EL (cell line): ENCODE measurements at regions not wholly inside any gene's neighbourhood (a gene's known extent, or its start where the extent isn't known, plus 50 kb on each side); places are given as distances from the start of the nearest gene placed in this dataset.
"Not testable (repeated sequence)": the region's sequence is repeated elsewhere in the genome, so short reads cannot be mapped to it uniquely, and the experiment has no call there.

Source experiments
- DNase-seq: peaks from one replicate; pipeline ENCODE4 v3.0.0-alpha.2; 2016

- DNase-seq = no peak
These were observed 99.3 kb upstream of the SFSWAP start for GRCh38 chr12:131611416-131612091.

DNA sequence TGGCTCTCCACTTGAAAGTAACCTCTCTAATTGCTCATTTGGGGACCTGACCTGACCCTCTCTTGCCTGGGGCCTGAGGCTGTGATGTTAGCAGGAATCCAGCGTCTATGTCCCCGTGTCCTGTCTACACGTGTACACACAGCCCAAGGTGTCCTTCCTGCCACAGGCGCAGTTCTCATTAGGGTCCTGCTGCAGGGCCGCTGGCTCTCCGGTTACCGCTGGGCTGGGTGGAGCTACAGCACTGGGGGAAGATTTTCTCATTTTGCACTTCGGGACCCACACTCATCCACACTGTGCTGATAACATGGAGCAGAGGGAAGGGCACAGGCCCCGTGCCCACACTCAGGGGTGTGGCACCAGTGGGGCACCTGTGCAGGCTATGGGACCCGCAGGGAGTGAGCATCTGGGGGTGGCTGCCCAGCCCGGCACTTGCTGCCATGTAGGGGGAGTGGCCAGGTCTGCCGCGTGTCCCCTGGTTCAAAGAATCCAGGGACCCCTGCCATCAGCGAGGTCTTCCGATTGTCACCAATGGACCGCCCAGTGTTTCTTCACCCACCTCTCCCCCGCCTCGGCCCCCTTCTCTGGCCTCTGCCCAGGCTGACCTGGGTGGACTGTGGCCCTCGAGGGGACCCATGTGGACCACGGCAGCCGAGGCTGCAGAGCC lies 98.7 kb upstream of the SFSWAP start:
- DNase-seq = no peak

GRCh38 chr12:131613186-131613585 lies 97.7 kb upstream of the SFSWAP start:
- DNase-seq = no peak

DNA sequence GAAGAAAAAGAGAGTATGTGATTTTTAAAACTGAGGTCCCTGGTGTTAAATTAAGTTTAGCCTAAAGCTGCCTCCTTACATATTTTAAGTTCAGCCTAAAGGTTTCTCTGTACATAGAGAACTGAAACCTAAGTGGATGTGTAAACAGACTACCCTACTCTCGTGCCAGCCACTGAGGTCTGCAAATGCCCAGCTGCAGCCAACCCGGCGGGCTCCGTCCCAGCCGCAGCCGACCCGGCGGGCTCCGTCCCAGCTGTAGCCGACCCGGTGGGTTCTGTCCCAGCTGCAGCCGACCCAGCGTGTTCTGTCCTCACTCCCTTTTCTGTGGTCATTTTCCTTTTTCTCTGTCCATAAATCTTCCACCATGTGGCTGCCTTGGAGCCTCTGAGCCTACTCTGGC lies 97.2 kb upstream of the SFSWAP start:
- no peak for DNase-seq

GRCh38 chr12:131615326-131616042 lies 95.4 kb upstream of the SFSWAP start:
- DNase-seq = peak; percentile 53

DNA sequence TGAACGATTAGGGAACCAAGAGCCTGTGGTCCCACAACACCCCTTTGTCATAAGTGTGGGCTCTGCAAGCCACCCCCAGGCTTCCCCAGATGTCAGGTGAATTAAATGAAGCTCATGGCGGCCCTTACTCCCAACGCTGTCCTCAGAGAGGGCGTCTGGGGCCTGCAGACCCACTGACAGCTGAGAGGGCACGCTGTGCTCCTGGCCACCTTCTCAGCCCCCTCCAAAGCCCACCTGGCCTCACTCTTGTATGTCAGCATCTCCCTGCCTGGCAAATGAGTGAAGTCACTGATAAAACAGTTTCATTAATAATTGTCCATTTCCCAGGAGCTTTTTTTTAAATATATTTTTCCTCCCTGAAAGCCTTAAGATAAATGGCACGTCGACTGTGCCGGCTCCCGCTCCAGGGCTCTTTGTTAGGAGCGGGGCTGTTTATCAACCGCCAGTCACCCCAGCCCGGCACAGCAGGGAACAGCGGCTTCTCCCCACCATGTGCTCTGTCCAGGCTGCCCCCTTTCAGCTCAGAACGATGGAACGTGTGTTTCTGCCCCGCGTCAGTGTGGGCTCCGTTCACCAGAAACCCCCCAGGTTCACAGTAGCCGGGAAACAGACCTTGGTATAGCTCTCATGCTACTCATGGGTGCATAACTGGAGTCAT lies 94.7 kb upstream of the SFSWAP start:
- DNase-seq = no peak

DNA sequence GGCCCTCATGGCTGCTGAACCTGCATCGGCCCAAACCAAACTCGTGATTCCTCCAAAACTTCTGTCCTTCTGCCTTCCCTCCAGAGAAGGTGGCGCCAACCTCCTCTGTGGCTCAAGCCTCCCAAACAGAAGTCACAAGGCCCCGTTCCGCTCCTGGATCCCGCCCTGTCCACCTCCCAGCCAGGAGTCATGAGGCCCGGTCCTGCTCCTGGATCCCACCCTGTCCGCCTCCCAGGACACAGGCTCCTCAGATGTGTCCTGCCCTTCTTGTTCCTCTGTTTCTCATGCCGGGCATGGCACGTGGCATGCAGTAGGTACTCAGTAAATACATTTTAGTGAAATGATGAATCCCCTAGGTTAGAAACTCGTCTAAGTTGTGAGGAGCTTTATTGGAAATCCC lies 94.2 kb upstream of the SFSWAP start:
- DNase-seq = no peak

GRCh38 chr12:131617179-131617578 lies 93.7 kb upstream of the SFSWAP start:
- no peak for DNase-seq

- no peak for DNase-seq
These were observed 93.1 kb upstream of the SFSWAP start for GRCh38 chr12:131617596-131618302.

- peak; percentile 7 for DNase-seq
These were observed 92.6 kb upstream of the SFSWAP start for GRCh38 chr12:131618303-131618658.

DNA sequence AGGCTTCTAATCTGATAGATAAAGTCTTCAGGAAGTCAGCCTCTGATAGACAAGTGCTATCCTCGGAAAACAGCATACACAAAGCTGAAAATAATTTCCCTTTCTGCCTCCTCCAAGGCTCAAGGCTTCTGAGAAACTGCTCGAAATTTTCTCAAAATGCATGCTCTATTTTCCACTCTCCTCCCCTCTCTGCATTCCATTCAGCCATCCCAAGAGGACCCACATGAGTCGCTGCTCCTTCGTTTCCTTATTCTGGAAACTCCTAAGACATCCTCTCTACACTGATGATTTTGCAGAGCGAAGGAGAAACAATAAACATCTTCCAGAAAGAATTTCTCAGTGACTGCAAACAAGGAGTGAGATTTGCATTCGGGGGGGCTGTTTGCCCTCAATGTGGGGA lies 92.2 kb upstream of the SFSWAP start:
- no peak for DNase-seq

DNA sequence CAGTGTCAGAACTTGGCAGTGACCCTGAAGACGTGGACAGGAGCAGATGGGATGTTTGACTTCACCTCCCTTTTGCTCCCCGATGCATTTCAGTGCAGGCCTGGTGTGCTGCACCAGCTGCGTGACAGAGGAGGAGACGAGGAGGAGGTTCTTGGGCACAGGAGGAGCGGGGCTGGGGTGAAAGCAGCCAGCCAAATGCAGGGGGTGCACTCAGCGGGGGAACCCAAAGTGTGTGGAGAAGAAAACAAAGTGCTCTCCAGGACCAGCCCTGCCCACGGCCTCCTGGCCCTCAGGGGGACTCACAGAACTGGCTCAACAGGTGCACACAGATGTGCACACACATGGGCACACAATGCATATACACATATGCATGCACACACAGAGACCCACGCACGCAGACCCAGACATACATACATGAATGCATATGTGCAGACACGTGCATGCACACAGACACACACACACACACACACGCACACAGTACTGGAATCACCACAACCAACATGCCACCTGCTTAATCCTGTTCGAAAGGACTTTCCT lies 91.7 kb upstream of the SFSWAP start:
- no peak for DNase-seq

DNA sequence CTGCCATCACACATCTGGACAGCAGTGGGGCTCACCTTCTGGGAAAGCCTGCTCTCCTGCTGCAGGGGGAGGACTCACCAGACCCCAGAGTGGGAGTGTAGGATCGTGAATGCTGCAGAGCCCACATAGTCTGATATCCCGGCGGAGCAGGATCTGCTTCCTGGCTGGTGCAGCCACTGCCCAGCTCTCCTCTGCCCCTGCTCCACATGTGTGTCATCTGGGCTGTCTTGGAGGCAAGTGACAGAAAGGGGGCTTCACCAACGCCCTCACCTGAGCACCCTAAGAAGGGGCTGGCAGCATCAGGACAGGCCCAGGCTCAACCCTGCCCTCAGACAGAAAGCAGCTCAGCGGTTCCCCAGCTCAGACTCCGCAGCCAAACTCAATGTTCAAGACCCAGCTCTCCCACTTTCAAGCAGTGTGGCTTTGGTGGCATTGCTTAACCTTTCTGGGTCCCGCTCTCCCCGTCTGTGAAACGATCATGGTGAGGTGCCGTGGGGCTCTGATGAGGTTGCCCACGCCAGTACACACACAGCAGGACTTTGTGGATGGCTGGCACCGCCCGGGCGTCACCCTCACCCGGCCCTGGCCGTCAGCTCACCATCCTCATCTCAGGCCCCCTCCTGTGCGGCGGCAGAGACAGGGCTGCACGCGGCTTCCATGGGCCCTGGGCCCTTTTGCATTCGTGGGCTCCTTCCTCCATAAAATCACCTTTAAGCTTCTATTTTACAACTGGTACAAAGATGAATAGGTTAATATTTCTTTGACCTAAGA lies 91.0 kb upstream of the SFSWAP start:
- no peak for DNase-seq

DNA sequence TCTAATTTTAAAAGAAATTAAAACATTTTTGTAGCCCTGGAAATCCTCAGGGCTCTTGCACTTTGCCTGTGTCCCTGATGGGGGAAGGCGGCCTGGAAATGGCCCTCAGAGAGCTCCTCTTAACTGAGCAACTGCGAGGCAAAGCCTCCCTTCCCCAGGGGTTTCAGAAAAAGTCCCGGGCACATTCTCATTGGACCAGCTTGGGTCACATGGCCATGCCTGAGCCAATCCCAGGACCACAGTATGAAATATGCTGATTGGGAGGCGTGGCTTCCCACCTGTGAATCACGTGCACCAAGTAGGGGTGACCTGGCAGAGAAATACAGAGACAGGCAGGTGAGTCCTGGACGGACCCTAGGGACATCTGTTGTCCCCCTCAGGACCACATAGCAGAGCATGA lies 90.4 kb upstream of the SFSWAP start:
- DNase-seq = no peak

DNA sequence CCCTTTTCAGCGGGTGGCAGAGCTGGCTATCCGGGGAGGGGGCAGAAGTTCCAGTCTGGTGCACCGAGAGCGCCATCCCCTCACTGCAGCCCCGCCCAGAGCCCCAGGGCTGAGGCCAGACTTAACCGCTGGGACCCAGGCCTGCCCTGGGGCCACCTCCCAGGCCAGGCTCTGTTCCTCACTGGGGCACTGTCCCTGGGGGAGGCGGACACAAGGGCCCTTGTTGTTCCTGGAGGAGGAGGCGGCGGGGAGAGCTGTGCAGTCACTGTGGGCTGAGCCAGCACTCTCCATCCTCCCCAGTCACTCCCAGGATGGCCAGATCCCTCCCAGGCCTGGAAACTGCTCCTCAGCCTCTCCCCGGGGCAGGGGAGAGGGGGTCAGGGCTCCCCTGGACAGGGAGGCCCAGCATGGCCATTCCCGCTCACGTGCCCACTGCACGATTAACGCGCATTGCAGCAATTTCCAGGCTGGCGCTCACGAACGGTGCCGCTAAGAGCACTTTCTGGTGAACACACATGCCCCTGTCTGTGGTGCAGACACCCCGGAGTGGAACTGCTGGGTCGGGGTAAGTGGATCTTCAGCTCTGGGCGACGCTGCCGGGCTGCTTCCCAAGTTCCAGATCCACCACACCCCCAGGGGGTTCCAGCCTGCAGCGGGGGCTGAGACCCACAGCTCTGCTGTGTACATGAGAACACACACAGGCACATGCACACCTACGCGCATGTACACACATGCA lies 89.8 kb upstream of the SFSWAP start:
- DNase-seq = no peak

DNA sequence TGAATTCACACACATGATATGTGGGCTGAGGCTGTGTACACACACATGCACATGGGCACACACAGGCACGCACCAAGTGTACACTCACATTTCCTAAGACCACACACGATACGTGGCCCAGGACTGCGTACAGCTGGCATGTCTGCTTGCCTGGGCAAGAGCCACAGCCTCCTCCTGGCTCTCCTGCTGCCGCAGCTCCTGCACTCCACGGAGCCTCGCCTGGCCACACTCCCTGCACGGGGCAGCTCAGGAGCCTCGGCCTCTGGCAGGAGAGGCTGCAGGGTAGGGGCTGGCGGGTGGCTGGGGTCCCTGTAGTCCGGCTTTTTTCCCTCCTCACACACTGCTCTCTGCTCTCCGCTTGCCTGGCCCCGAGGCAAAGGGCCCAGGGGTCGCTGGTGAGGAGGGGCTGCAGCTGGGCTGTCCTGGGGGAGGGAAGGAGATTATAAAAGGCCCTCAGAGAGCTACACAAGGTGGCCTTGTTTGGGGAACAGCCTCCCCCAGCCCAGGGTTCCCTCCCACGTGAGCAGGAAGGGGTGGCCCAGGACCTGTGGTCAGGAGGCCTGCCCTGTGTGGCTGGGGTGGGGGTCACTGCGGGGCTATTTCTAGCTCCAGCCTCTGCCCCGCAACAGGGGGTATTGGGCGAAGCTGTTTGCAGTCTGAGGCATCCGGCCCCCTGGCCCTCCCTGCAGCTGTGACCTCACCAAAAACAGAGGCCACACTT lies 89.0 kb upstream of the SFSWAP start:
- no peak for DNase-seq

- no peak for DNase-seq
These were observed 88.4 kb upstream of the SFSWAP start for GRCh38 chr12:131622422-131622955.

GRCh38 chr12:131623404-131624368 lies 87.2 kb upstream of the SFSWAP start:
- not testable (repeated sequence) for DNase-seq

GRCh38 chr12:131624369-131624739 lies 86.5 kb upstream of the SFSWAP start:
- DNase-seq = not testable (repeated sequence)
